Esophagus muscularis mucosa (tissue), 4 donors: ENCODE measurements at regions not wholly inside any gene's neighbourhood (a gene's known extent, or its start where the extent isn't known, plus 50 kb on each side); places are given as distances from the start of the nearest gene placed in this dataset.

Source experiments
- DNase-seq: peaks from one replicate; pipeline ENCODE4 v3.0.0-alpha.2; 2017; ENCODE audit errors: extremely low spot score
- H3K27ac ChIP-seq, 4 donors: fragments of 200-600 bp; sonication (generic); replicated peaks in 1 of 4; 1 replicate in 3 of 4; 2 replicates in 1 of 4; pipeline ENCODE4 v1.5.1; 2016 to 2019; ENCODE audit warnings: mild to moderate bottlenecking in 1 of 4
- H3K27me3 ChIP-seq, 4 donors: fragments of 200-600 bp; sonication (generic); one replicate each; pipeline versions ENCODE4 v1.5.1 to v1.6.0; 2016 to 2019
- H3K36me3 ChIP-seq, 4 donors: fragments of 200-600 bp; sonication (generic); one replicate each; pipeline ENCODE4 v1.5.1; 2016 to 2019
- H3K4me1 ChIP-seq, 4 donors: fragments of 200-600 bp; sonication (generic); one replicate each; pipeline ENCODE4 v1.5.1; 2016 to 2019
- H3K4me3 ChIP-seq, 4 donors: fragments of 200-600 bp; sonication (generic); 1 replicate in 2 of 4; 2 replicates in 2 of 4; pipeline ENCODE4 v1.5.1; 2016 to 2019; ENCODE audit warnings: mild to moderate bottlenecking in 4 of 4, moderate library complexity in 1 of 4
- H3K9me3 ChIP-seq, 4 donors: fragments of 200-600 bp; sonication (generic); 1 replicate in 3 of 4; 2 replicates in 1 of 4; pipeline ENCODE4 v1.5.1; 2016 to 2019
- CTCF ChIP-seq, 3 experiments: fragments of 200-600 bp in 2 of 3; fragments of 450-650 bp in 1 of 3; sonication (generic) in 2 of 3; IDR thresholded peaks; one replicate each; pipeline ENCODE4 v1.5.1; 2017 to 2019; ENCODE audit warnings: antibody characterized with exemption in 3 of 3, mild to moderate bottlenecking in 2 of 3, moderate library complexity in 1 of 3
- EP300 ChIP-seq: sonication (generic); formaldehyde crosslinking; IDR thresholded peaks from one replicate; pipeline ENCODE4 v1.6.1; 2017; ENCODE audit warnings: antibody characterized with exemption
- POLR2A ChIP-seq: fragments of 450-650 bp; IDR thresholded peaks from one replicate; pipeline ENCODE4 v1.6.1; 2017; ENCODE audit warnings: antibody characterized with exemption, moderate library complexity, mild to moderate bottlenecking, low read depth
- POLR2AphosphoS5 ChIP-seq, 2 donors: sonication (generic); formaldehyde crosslinking; IDR thresholded peaks; one replicate each; pipeline ENCODE4 v1.6.1; 2017; ENCODE audit warnings: antibody characterized with exemption in 2 of 2
- WGBS: methylation state at CpG from one replicate; pipeline ENCODE4 v1.1.5; 2018; 5-methylcytosine and 5-hydroxymethylcytosine counted together
- intact Hi-C: fragments of 100-400 bp; cut with DNase I; formaldehyde crosslinking; loops from one replicate; pipeline ENCODE4 v1.15.1; 2023

GRCh38 chr10:128710098-128710797 is 584.0 kb upstream of the MKI67 start:
- intact Hi-C loops, result no loop called here
- TF ChIP-seq POLR2A, result no peak
- TF ChIP-seq EP300, result no peak
- WGBS, result 81% methylated on average over 27 of the region's 49 CpGs
- no peaks in the 10 kb centered on the region for H3K36me3 ChIP-seq
- no peaks in the 10 kb centered on the region for H3K4me1 ChIP-seq
- peaks cover 0 to 21% (median 0%) of the 10 kb centered on the region in 4 donors for H3K27me3 ChIP-seq
- no peak overlapping the region for H3K4me3 ChIP-seq
- DNase-seq, result no peak
- no peak overlapping the region for H3K27ac ChIP-seq
- H3K9me3 ChIP-seq, result no peaks in the 10 kb centered on the region

GRCh38 chr10:128710798-128711183 is 584.6 kb upstream of the MKI67 start:
- no peak for DNase-seq
- H3K4me1 ChIP-seq, result no peaks in the 10 kb centered on the region
- H3K27ac ChIP-seq, result no peak overlapping the region
- intact Hi-C loops, result no loop called here
- H3K9me3 ChIP-seq, result no peaks in the 10 kb centered on the region
- H3K4me3 ChIP-seq, result no peak overlapping the region
- H3K36me3 ChIP-seq, result no peaks in the 10 kb centered on the region
- TF ChIP-seq POLR2A, result no peak
- no peak for TF ChIP-seq EP300
- no peak for TF ChIP-seq CTCF (IDR thresholded peaks at IDR 0.05)
- TF ChIP-seq POLR2AphosphoS5 (IDR thresholded peaks at IDR 0.05), result no peak
- WGBS, result 80% methylated on average over 8 of the region's 8 CpGs
- peaks cover 0 to 26% (median 0%) of the 10 kb centered on the region in 4 donors for H3K27me3 ChIP-seq

- TF ChIP-seq EP300 (no peak), POLR2A (no peak), CTCF (IDR thresholded peaks at IDR 0.05) (no peak), POLR2AphosphoS5 (IDR thresholded peaks at IDR 0.05) (no peak)
- DNase-seq, result no peak
- 96% methylated on average over 8 of the region's 9 CpGs for WGBS
- H3K4me1 ChIP-seq, result no peaks in the 10 kb centered on the region
- no peaks in the 10 kb centered on the region for H3K36me3 ChIP-seq
- no peaks in the 10 kb centered on the region for H3K9me3 ChIP-seq
- H3K27ac ChIP-seq, result no peak overlapping the region
- H3K4me3 ChIP-seq, result no peak overlapping the region
- intact Hi-C loops, result no loop called here
- H3K27me3 ChIP-seq, result peaks cover 0 to 30% (median 0%) of the 10 kb centered on the region in 4 donors
Measured at GRCh38 chr10:128711806-128712205, 585.6 kb upstream of the MKI67 start.

- DNase-seq, result no peak
- no peaks in the 10 kb centered on the region for H3K4me1 ChIP-seq
- no peak overlapping the region for H3K27ac ChIP-seq
- WGBS, result 91% methylated on average over 14 of the region's 18 CpGs
- H3K36me3 ChIP-seq, result no peaks in the 10 kb centered on the region
- H3K27me3 ChIP-seq, result peaks cover 0 to 30% (median 0%) of the 10 kb centered on the region in 4 donors
- no peak for TF ChIP-seq POLR2A
- no peak for TF ChIP-seq EP300
- TF ChIP-seq POLR2AphosphoS5 (IDR thresholded peaks at IDR 0.05), result no peak
- no peak for TF ChIP-seq CTCF (IDR thresholded peaks at IDR 0.05)
- no peaks in the 10 kb centered on the region for H3K9me3 ChIP-seq
- H3K4me3 ChIP-seq, result no peak overlapping the region
- intact Hi-C loops, result no loop called here
Measured at GRCh38 chr10:128712661-128713400, 586.6 kb upstream of the MKI67 start.

- Histone ChIP-seq H3K36me3 (no peaks in the 10 kb centered on the region), H3K9me3 (no peaks in the 10 kb centered on the region), H3K27me3 (peaks cover 0 to 30% (median 0%) of the 10 kb centered on the region in 4 donors), H3K4me3 (no peak overlapping the region), H3K4me1 (no peaks in the 10 kb centered on the region), H3K27ac (no peak overlapping the region)
- intact Hi-C loops, result no loop called here
- DNase-seq, result no peak
- 61% methylated on average over 5 of the region's 5 CpGs for WGBS
- TF ChIP-seq POLR2A, result no peak
- TF ChIP-seq EP300, result no peak
Measured at GRCh38 chr10:128713471-128713870, 587.2 kb upstream of the MKI67 start.
